ENCODE measurements at regions not wholly inside any gene's neighbourhood (a gene's known extent, or its start where the extent isn't known, plus 50 kb on each side); places are given as distances from the start of the nearest gene placed in this dataset.
"Not testable (repeated sequence)": the region's sequence is repeated elsewhere in the genome, so short reads cannot be mapped to it uniquely, and the experiment has no call there.

- TF ChIP-seq EZH2phosphoT487 (IDR thresholded peaks at IDR 0.05; ENCODE audit: low read depth); CTCF (IDR thresholded peaks at IDR 0.05; ENCODE audit: low read depth, low read length): not testable (repeated sequence)
Measured at GRCh38 chr7:14967376-14967775, 64.8 kb upstream of the DGKB start.

Measured in OCI-LY3 (cell line).